GM08714 (cell line): ENCODE measurements at regions not wholly inside any gene's neighbourhood (a gene's known extent, or its start where the extent isn't known, plus 50 kb on each side); places are given as distances from the start of the nearest gene placed in this dataset.

Experiments used
- H3K4me3 ChIP-seq: fragments of 200-500 bp; sonication (Bioruptor generic); 2 replicates; pipeline ENCODE4 v1.5.1; 2014; ENCODE audit warnings: mild to moderate bottlenecking, low read length, inconsistent platforms
- ZNF274 ChIP-seq: IDR thresholded peaks from 2 replicates; pipeline ENCODE4 v1.6.1; 2012; ENCODE audit warnings: mild to moderate bottlenecking, low read depth, low read length

GRCh38 chr1:184219414-184219813 lies 167.4 kb upstream of the C1orf21 start:
- no peak for TF ChIP-seq ZNF274
- H3K4me3 ChIP-seq = no peak overlapping the region

- no peak overlapping the region for H3K4me3 ChIP-seq
- TF ChIP-seq ZNF274 = no peak
Observed at GRCh38 chr1:184219883-184220282, 166.9 kb upstream of the C1orf21 start.

DNA sequence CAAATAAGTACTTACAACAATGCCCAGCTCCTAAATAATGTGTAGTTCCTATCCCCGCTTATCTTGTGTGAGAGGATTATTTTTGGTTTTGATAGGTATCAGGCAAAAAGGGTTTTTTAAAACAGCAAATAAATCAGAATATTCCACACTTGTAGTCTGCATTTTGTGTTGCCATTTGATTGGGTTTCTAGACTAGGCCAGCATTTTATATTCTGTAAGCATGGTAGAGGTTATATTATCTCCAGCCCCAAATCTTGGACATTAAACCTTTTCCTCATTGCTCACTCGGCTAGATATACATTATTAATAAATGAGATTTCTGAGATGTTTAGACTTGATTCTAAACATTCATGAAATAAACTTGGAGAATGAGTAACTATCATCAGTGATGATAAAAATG lies 165.7 kb upstream of the C1orf21 start:
- no peak overlapping the region for H3K4me3 ChIP-seq
- TF ChIP-seq ZNF274 = no peak

DNA sequence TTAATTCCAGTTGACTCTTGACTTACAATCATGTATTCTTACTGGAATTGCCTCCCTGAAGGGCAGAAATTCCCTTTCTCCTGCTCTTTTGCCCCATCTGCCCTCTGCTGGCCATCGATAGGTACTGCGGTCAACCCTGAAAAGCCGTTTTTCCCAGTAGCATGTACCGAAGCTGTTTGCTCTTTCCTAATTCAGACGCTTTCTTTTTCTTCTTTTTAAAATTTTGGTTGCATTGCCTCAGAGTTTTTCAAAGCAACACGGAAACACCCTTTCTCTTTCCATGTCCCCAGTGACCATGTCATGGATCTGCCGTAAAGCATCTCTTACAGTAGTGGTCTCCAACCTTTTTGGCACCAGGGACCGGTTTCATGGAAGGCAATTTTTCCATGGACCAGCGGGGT lies 164.2 kb upstream of the C1orf21 start:
- no peak for TF ChIP-seq ZNF274
- no peak overlapping the region for H3K4me3 ChIP-seq

DNA sequence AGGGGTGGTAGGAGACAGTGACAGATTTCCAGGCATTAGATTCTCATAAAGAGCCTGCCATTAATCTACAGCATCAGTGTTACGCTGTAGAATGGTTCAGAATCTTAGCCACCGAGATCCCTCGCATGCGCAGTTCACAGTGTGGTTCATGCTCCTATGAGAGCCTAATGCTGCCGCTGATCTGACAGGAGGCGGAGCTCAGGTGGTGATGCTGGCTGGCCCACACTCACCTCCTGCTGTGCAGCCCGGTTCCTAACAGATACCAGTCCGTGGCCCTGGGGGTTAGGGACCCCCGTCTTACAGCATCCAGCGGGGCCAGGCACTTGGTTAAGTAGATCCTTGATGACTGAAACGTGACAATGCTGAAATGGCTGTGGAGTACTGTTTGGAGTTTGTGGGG lies 163.6 kb upstream of the C1orf21 start:
- no peak for TF ChIP-seq ZNF274
- H3K4me3 ChIP-seq = no peak overlapping the region

DNA sequence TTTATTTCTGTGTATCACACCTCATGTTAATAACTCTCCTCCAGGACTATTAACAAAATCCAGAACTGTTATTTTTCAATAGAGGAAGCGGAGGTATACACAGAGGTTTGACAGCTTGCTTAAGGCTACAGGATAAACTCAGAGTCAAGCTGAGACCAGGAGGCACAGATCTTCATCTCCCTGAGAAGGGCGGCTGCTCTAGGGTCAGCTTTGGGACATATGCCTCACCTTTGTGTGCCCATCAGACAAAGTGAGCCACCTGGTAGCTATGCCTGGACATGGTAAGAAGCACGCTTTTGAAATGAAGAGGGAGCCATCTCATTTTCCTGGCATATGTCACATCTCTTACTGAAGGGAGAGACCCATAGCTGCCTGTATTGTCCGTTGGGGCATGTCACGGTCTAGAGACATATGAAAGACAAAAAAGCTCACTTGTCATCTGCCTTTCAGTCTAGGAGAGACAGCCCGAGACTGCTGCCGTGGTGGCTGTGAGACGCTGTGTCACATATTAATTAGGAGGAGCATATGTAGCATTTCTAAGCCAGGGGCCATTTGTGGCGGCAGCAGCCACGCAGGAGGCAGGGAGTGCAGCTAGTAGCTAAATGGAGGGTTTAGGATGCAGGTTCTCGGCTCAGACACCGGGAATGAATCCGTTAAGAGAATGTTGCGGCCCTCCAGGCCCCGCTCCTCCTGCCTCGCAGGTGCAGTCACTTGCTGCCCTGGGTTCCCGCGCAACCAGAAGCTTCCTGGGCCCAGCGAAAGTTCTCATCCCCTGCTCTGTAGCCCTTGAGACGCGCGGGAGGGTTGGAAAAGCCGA lies 161.3 kb upstream of the C1orf21 start:
- H3K4me3 ChIP-seq = no peak overlapping the region
- no peak for TF ChIP-seq ZNF274

GRCh38 chr1:184226100-184226487 lies 160.7 kb upstream of the C1orf21 start:
- no peak overlapping the region for H3K4me3 ChIP-seq
- TF ChIP-seq ZNF274 = no peak

DNA sequence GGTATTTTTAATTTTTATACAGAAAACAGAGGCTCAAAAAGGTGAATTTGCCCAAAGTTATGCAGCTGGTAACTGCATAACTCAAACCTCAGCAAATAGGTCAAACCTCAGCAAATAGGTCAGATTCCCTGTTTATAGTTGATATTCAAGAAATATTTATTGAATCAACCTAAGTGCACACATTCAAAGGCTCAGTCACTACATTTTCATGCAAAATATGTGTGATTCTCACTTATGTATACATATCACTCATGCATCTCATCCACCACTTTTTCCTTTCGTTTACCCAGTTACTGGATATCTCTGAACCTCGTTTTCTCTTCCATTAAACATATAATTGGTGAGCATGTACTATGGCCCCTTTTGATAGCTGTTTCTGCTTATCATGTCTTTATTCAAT lies 158.3 kb upstream of the C1orf21 start:
- no peak overlapping the region for H3K4me3 ChIP-seq
- TF ChIP-seq ZNF274 = no peak

DNA sequence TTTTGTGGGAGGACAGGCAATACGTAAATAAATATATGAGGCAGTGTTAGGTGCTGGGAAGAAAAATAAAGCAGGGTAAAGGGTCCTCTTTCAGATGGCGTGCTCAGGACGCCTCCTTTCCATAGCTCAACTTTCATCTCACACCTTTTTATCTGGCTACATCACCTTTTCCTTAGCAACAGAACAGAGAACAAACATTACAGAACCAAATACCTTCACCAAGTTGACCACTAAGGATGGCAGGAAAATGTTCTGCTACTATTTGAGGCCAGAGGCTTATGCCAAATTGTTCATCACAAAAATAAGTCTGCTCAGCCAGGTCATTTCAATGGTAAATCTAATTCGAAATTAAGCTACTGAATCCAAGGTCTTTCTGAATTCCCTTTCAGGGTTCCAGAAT lies 149.2 kb upstream of the C1orf21 start:
- TF ChIP-seq ZNF274 = no peak
- no peak overlapping the region for H3K4me3 ChIP-seq

- no peak overlapping the region for H3K4me3 ChIP-seq
- no peak for TF ChIP-seq ZNF274
Observed at GRCh38 chr1:184241446-184241845, 145.4 kb upstream of the C1orf21 start.

DNA sequence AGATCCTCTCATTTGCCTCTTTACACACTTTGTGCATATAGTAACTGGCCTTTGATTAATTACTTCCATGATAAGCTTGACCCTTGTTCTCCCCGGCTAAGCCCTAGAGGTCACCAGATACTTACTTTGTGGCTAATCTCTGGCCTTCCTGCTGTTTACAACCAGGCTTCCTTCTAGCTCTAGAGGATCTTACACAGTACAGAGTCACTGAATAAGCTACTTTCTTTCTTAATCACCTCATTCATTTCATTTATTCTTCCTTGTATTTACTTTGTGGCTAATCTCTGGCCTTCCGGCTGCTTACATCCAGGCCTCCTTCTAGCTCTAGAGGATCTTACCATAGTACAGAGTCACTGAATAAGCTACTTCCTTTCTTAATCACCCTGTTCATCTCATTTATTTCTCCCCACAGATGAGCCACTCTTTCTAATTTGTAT lies 144.3 kb upstream of the C1orf21 start:
- TF ChIP-seq ZNF274 = no peak

GRCh38 chr1:184244962-184245361 lies 141.9 kb upstream of the C1orf21 start:
- H3K4me3 ChIP-seq = no peak overlapping the region
- no peak for TF ChIP-seq ZNF274

More for the DNA sequence above, 144.3 kb upstream of the C1orf21 start:
- no peak overlapping the region for H3K4me3 ChIP-seq

DNA sequence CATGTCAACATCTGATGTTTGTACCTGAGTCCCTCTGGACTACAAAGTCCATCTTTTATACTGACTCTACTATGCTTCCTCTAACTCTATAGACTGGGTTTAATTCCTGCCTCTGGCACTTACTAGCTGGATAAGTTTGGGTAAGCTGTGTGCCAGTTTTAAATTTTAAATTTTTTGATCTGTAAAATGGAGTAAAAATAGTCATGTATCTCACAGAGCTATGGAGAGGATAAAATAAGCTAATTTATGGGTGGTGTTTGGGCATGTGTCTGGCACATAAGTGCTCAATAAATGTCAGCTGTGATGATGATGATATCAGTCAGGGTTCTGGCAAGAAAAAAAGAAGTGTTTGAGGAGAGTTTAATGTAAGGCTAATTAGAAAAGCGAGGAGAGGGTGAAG lies 139.2 kb upstream of the C1orf21 start:
- no peak overlapping the region for H3K4me3 ChIP-seq
- TF ChIP-seq ZNF274 = no peak

GRCh38 chr1:184253921-184254320 lies 132.9 kb upstream of the C1orf21 start:
- H3K4me3 ChIP-seq = no peak overlapping the region
- no peak for TF ChIP-seq ZNF274

DNA sequence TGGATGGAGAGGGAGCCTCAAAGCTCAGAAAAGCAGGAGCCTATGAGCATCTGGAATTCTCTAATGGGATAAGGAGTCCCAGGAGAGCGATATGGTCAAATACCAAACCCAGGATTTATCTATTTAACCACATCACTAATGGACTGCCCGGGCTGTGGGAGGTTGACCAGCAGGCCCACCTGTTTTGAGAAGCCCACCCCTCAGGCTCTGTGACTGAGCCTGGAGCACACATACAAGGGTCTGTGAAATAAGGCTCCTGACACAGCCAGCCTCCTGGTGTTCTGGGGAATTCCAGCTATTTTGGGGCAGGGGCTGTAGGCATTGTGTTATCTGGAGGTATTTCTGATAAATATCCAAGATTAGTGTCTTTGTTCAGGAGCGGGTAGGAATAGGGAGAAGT lies 132.0 kb upstream of the C1orf21 start:
- TF ChIP-seq ZNF274 = no peak

GRCh38 chr1:184255560-184255959 lies 131.3 kb upstream of the C1orf21 start:
- no peak overlapping the region for H3K4me3 ChIP-seq
- TF ChIP-seq ZNF274 = no peak

More for the DNA sequence above, 132.0 kb upstream of the C1orf21 start:
- no peak overlapping the region for H3K4me3 ChIP-seq
